H1 (cell line): ENCODE measurements at regions not wholly inside any gene's neighbourhood (a gene's known extent, or its start where the extent isn't known, plus 50 kb on each side); places are given as distances from the start of the nearest gene placed in this dataset.

Experiments
- RBBP5 ChIP-seq: IDR thresholded peaks from 2 replicates; pipeline ENCODE4 v1.7.1; 2012; ENCODE audit warnings: low read depth, mild to moderate bottlenecking, inconsistent platforms, low read length, moderate library complexity, borderline replicate concordance
- SIX5 ChIP-seq: IDR thresholded peaks from 2 replicates; pipeline ENCODE4 v1.6.1; 2011; ENCODE audit warnings: mild to moderate bottlenecking, low read depth, low read length
- TF ChIP-seq, protein P1 (sequence below): IDR thresholded peaks from 2 replicates; pipeline ENCODE4 v1.6.1; 2011; ENCODE audit warnings: low read length, improper control_type of control experiment

GRCh38 chr2:149920389-149920788 is 332.8 kb upstream of the MMADHC start (continued):
- TF ChIP-seq RBBP5: no peak
- TF ChIP-seq, protein P1, sequence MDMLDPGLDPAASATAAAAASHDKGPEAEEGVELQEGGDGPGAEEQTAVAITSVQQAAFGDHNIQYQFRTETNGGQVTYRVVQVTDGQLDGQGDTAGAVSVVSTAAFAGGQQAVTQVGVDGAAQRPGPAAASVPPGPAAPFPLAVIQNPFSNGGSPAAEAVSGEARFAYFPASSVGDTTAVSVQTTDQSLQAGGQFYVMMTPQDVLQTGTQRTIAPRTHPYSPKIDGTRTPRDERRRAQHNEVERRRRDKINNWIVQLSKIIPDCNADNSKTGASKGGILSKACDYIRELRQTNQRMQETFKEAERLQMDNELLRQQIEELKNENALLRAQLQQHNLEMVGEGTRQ: no peak
- no peak for TF ChIP-seq SIX5
